SW480 (cell line): ENCODE measurements at regions not wholly inside any gene's neighbourhood (a gene's known extent, or its start where the extent isn't known, plus 50 kb on each side); places are given as distances from the start of the nearest gene placed in this dataset.

Experiments
- DNase-seq: peaks from one replicate; pipeline ENCODE4 v3.0.0-alpha.2; 2016; ENCODE audit warnings: low spot score

- peak; percentile 84 for DNase-seq
Measured at GRCh38 chr7:41832941-41833340, 130.1 kb upstream of the INHBA start.

GRCh38 chr7:41830271-41830670 is 127.4 kb upstream of the INHBA start:
- no peak for DNase-seq

- no peak for DNase-seq
Measured at GRCh38 chr7:41828911-41829310, 126.0 kb upstream of the INHBA start.

GRCh38 chr7:41826641-41827040 is 123.8 kb upstream of the INHBA start:
- DNase-seq = no peak

GRCh38 chr7:41825927-41826480 is 123.1 kb upstream of the INHBA start:
- DNase-seq = no peak

GRCh38 chr7:41824284-41824683 is 121.4 kb upstream of the INHBA start:
- peak; percentile 26 for DNase-seq

- DNase-seq = no peak
Measured at GRCh38 chr7:41822259-41822817, 119.4 kb upstream of the INHBA start.

GRCh38 chr7:41821521-41822213 is 118.8 kb upstream of the INHBA start:
- DNase-seq = no peak

- no peak for DNase-seq
Measured at GRCh38 chr7:41820111-41820671, 117.3 kb upstream of the INHBA start.

GRCh38 chr7:41819645-41820044 is 116.8 kb upstream of the INHBA start:
- no peak for DNase-seq

GRCh38 chr7:41818765-41819398 is 116.0 kb upstream of the INHBA start:
- no peak for DNase-seq

- peak; percentile 89 for DNase-seq
Measured at GRCh38 chr7:41817386-41817785, 114.5 kb upstream of the INHBA start.

GRCh38 chr7:41816111-41816510 is 113.2 kb upstream of the INHBA start:
- peak; percentile 51 for DNase-seq

- no peak for DNase-seq
Measured at GRCh38 chr7:41814888-41815287, 112.0 kb upstream of the INHBA start.

GRCh38 chr7:41813286-41813685 is 110.4 kb upstream of the INHBA start:
- DNase-seq = no peak

GRCh38 chr7:41811941-41812340 is 109.1 kb upstream of the INHBA start:
- DNase-seq = no peak

GRCh38 chr7:41809940-41810576 is 107.2 kb upstream of the INHBA start:
- DNase-seq = no peak

GRCh38 chr7:41809529-41809939 is 106.6 kb upstream of the INHBA start:
- DNase-seq = no peak

- DNase-seq = no peak
Measured at GRCh38 chr7:41809116-41809515, 106.2 kb upstream of the INHBA start.

- DNase-seq = no peak
Measured at GRCh38 chr7:41808541-41808940, 105.7 kb upstream of the INHBA start.

- no peak for DNase-seq
Measured at GRCh38 chr7:41803569-41803968, 100.7 kb upstream of the INHBA start.

- DNase-seq = no peak
Measured at GRCh38 chr7:41796331-41796730, 93.4 kb upstream of the INHBA start.
